ENCODE measurements at regions not wholly inside any gene's neighbourhood (a gene's known extent, or its start where the extent isn't known, plus 50 kb on each side); places are given as distances from the start of the nearest gene placed in this dataset.

- no peak overlapping the region for H2BK5ac ChIP-seq (ENCODE audit: low read length)
- H3K27ac ChIP-seq (ENCODE audit: low read depth, low read length), result no peak overlapping the region
- H3K79me1 ChIP-seq (ENCODE audit: low read length), result no peaks in the 10 kb centered on the region
- no peaks in the 10 kb centered on the region for H3K4me1 ChIP-seq (ENCODE audit: control insufficient read depth, low read depth, low read length)
- no peak for DNase-seq
- no peak overlapping the region for H3K4me3 ChIP-seq (ENCODE audit: low read length)
- no peak overlapping the region for H4K5ac ChIP-seq (ENCODE audit: low read length)
- H3K4ac ChIP-seq (ENCODE audit: low read depth, low read length), result no peak overlapping the region
- no peak overlapping the region for H2BK120ac ChIP-seq (ENCODE audit: low read depth, low read length)
- no CpG with 5 or more reads among the region's 3 CpGs for WGBS (ENCODE audit: extremely low coverage, insufficient coverage, low lambda C conversion rate)
- H3K9ac ChIP-seq (ENCODE audit: low read length), result no peak overlapping the region
- H3K56ac ChIP-seq (ENCODE audit: low read length), result no peak overlapping the region
- no peaks in the 10 kb centered on the region for H3K79me2 ChIP-seq (ENCODE audit: control insufficient read depth, insufficient read depth, low read length)
- H3K27me3 ChIP-seq (ENCODE audit: insufficient read depth, low read length, poor library complexity), result no peaks in the 10 kb centered on the region
- H3K23ac ChIP-seq (ENCODE audit: low read length), result no peak overlapping the region
- no peaks in the 10 kb centered on the region for H3K36me3 ChIP-seq (ENCODE audit: control insufficient read depth, insufficient read depth, low read length)
- no peak overlapping the region for H3K18ac ChIP-seq (ENCODE audit: low read length)
- no peak overlapping the region for H2AK5ac ChIP-seq (ENCODE audit: low read length)
- no peak overlapping the region for H2BK15ac ChIP-seq (replicated peaks; ENCODE audit: low read depth)
- no peak overlapping the region for H4K8ac ChIP-seq (ENCODE audit: low read depth, low read length)
- H3K4me2 ChIP-seq (ENCODE audit: low read length), result no peak overlapping the region
These were observed 74.0 kb downstream of the GATA3 start for GRCh38 chr10:8128511-8128910.

- H3K4me2 ChIP-seq (ENCODE audit: low read length), result no peak overlapping the region
- H4K5ac ChIP-seq (ENCODE audit: low read length), result no peak overlapping the region
- no peak overlapping the region for H2AK5ac ChIP-seq (ENCODE audit: low read length)
- no peak for DNase-seq
- H3K27me3 ChIP-seq (ENCODE audit: insufficient read depth, low read length, poor library complexity), result no peaks in the 10 kb centered on the region
- no peak overlapping the region for H3K27ac ChIP-seq (ENCODE audit: low read depth, low read length)
- no peak overlapping the region for H2BK15ac ChIP-seq (replicated peaks; ENCODE audit: low read depth)
- no peak overlapping the region for H3K23ac ChIP-seq (ENCODE audit: low read length)
- H4K8ac ChIP-seq (ENCODE audit: low read depth, low read length), result no peak overlapping the region
- no peaks in the 10 kb centered on the region for H3K4me1 ChIP-seq (ENCODE audit: control insufficient read depth, low read depth, low read length)
- H3K56ac ChIP-seq (ENCODE audit: low read length), result no peak overlapping the region
- no peak overlapping the region for H3K4me3 ChIP-seq (ENCODE audit: low read length)
- H3K79me1 ChIP-seq (ENCODE audit: low read length), result no peaks in the 10 kb centered on the region
- no peak overlapping the region for H3K4ac ChIP-seq (ENCODE audit: low read depth, low read length)
- H2BK120ac ChIP-seq (ENCODE audit: low read depth, low read length), result no peak overlapping the region
- no peak overlapping the region for H3K9ac ChIP-seq (ENCODE audit: low read length)
- H3K36me3 ChIP-seq (ENCODE audit: control insufficient read depth, insufficient read depth, low read length), result no peaks in the 10 kb centered on the region
- no peak overlapping the region for H2BK5ac ChIP-seq (ENCODE audit: low read length)
- H3K79me2 ChIP-seq (ENCODE audit: control insufficient read depth, insufficient read depth, low read length), result no peaks in the 10 kb centered on the region
- no CpG with 5 or more reads among the region's 2 CpGs for WGBS (ENCODE audit: extremely low coverage, insufficient coverage, low lambda C conversion rate)
- H3K18ac ChIP-seq (ENCODE audit: low read length), result no peak overlapping the region
These were observed 75.0 kb downstream of the GATA3 start for GRCh38 chr10:8129438-8129837.

- Histone ChIP-seq H2BK5ac (ENCODE audit: low read length) (no peak overlapping the region), H3K27ac (ENCODE audit: low read depth, low read length) (no peak overlapping the region), H4K8ac (ENCODE audit: low read depth, low read length) (no peak overlapping the region), H4K5ac (ENCODE audit: low read length) (no peak overlapping the region), H3K56ac (ENCODE audit: low read length) (no peak overlapping the region), H2AK5ac (ENCODE audit: low read length) (no peak overlapping the region), H2BK120ac (ENCODE audit: low read depth, low read length) (no peak overlapping the region), H3K79me2 (ENCODE audit: control insufficient read depth, insufficient read depth, low read length) (no peaks in the 10 kb centered on the region), H3K4me3 (ENCODE audit: low read length) (no peak overlapping the region), H3K18ac (ENCODE audit: low read length) (no peak overlapping the region), H3K23ac (ENCODE audit: low read length) (no peak overlapping the region), H3K4ac (ENCODE audit: low read depth, low read length) (no peak overlapping the region), H3K36me3 (ENCODE audit: control insufficient read depth, insufficient read depth, low read length) (no peaks in the 10 kb centered on the region), H2BK15ac (replicated peaks; ENCODE audit: low read depth) (no peak overlapping the region), H3K79me1 (ENCODE audit: low read length) (no peaks in the 10 kb centered on the region), H3K27me3 (ENCODE audit: insufficient read depth, low read length, poor library complexity) (no peaks in the 10 kb centered on the region), H3K9ac (ENCODE audit: low read length) (no peak overlapping the region), H3K4me2 (ENCODE audit: low read length) (no peak overlapping the region), H3K4me1 (ENCODE audit: control insufficient read depth, low read depth, low read length) (no peaks in the 10 kb centered on the region)
- no peak for DNase-seq
- no CpG with 5 or more reads among the region's 8 CpGs for WGBS (ENCODE audit: extremely low coverage, insufficient coverage, low lambda C conversion rate)
These were observed 76.8 kb downstream of the GATA3 start for GRCh38 chr10:8130973-8131911.

- Histone ChIP-seq H4K8ac (ENCODE audit: low read depth, low read length) (no peak overlapping the region), H3K4me2 (ENCODE audit: low read length) (no peak overlapping the region), H3K56ac (ENCODE audit: low read length) (no peak overlapping the region), H4K5ac (ENCODE audit: low read length) (no peak overlapping the region), H2AK5ac (ENCODE audit: low read length) (no peak overlapping the region), H3K36me3 (ENCODE audit: control insufficient read depth, insufficient read depth, low read length) (no peaks in the 10 kb centered on the region), H3K79me2 (ENCODE audit: control insufficient read depth, insufficient read depth, low read length) (no peaks in the 10 kb centered on the region), H2BK5ac (ENCODE audit: low read length) (no peak overlapping the region), H3K79me1 (ENCODE audit: low read length) (no peaks in the 10 kb centered on the region), H3K9ac (ENCODE audit: low read length) (no peak overlapping the region), H3K27ac (ENCODE audit: low read depth, low read length) (no peak overlapping the region), H3K4ac (ENCODE audit: low read depth, low read length) (no peak overlapping the region), H2BK15ac (replicated peaks; ENCODE audit: low read depth) (no peak overlapping the region), H3K18ac (ENCODE audit: low read length) (no peak overlapping the region), H3K23ac (ENCODE audit: low read length) (no peak overlapping the region), H3K4me3 (ENCODE audit: low read length) (no peak overlapping the region), H2BK120ac (ENCODE audit: low read depth, low read length) (no peak overlapping the region), H3K4me1 (ENCODE audit: control insufficient read depth, low read depth, low read length) (no peaks in the 10 kb centered on the region), H3K27me3 (ENCODE audit: insufficient read depth, low read length, poor library complexity) (no peaks in the 10 kb centered on the region)
- DNase-seq, result no peak
- WGBS (ENCODE audit: extremely low coverage, insufficient coverage, low lambda C conversion rate), result 100% methylated on average over 1 of the region's 8 CpGs
These were observed 78.7 kb downstream of the GATA3 start for GRCh38 chr10:8133146-8133545.

GRCh38 chr10:8136736-8137135 is 82.2 kb downstream of the GATA3 start:
- H3K27me3 ChIP-seq (ENCODE audit: insufficient read depth, low read length, poor library complexity), result no peaks in the 10 kb centered on the region
- no peak overlapping the region for H3K18ac ChIP-seq (ENCODE audit: low read length)
- no peak overlapping the region for H4K8ac ChIP-seq (ENCODE audit: low read depth, low read length)
- H2BK120ac ChIP-seq (ENCODE audit: low read depth, low read length), result no peak overlapping the region
- no peak for DNase-seq
- H3K79me1 ChIP-seq (ENCODE audit: low read length), result no peaks in the 10 kb centered on the region
- no peak overlapping the region for H2AK5ac ChIP-seq (ENCODE audit: low read length)
- H3K27ac ChIP-seq (ENCODE audit: low read depth, low read length), result no peak overlapping the region
- no peak overlapping the region for H3K4me2 ChIP-seq (ENCODE audit: low read length)
- H3K23ac ChIP-seq (ENCODE audit: low read length), result no peak overlapping the region
- H3K56ac ChIP-seq (ENCODE audit: low read length), result no peak overlapping the region
- no CpG with 5 or more reads among the region's 2 CpGs for WGBS (ENCODE audit: extremely low coverage, insufficient coverage, low lambda C conversion rate)
- H2BK5ac ChIP-seq (ENCODE audit: low read length), result no peak overlapping the region
- no peaks in the 10 kb centered on the region for H3K4me1 ChIP-seq (ENCODE audit: control insufficient read depth, low read depth, low read length)
- no peak overlapping the region for H4K5ac ChIP-seq (ENCODE audit: low read length)
- H3K36me3 ChIP-seq (ENCODE audit: control insufficient read depth, insufficient read depth, low read length), result no peaks in the 10 kb centered on the region
- no peak overlapping the region for H3K9ac ChIP-seq (ENCODE audit: low read length)
- H2BK15ac ChIP-seq (replicated peaks; ENCODE audit: low read depth), result no peak overlapping the region
- no peak overlapping the region for H3K4ac ChIP-seq (ENCODE audit: low read depth, low read length)
- no peaks in the 10 kb centered on the region for H3K79me2 ChIP-seq (ENCODE audit: control insufficient read depth, insufficient read depth, low read length)
- no peak overlapping the region for H3K4me3 ChIP-seq (ENCODE audit: low read length)

GRCh38 chr10:8137272-8137681 is 82.8 kb downstream of the GATA3 start:
- Histone ChIP-seq H2AK5ac (ENCODE audit: low read length) (no peak overlapping the region), H3K9ac (ENCODE audit: low read length) (no peak overlapping the region), H3K79me1 (ENCODE audit: low read length) (no peaks in the 10 kb centered on the region), H3K27me3 (ENCODE audit: insufficient read depth, low read length, poor library complexity) (no peaks in the 10 kb centered on the region), H3K4me3 (ENCODE audit: low read length) (no peak overlapping the region), H3K18ac (ENCODE audit: low read length) (no peak overlapping the region), H3K4me2 (ENCODE audit: low read length) (no peak overlapping the region), H3K4ac (ENCODE audit: low read depth, low read length) (no peak overlapping the region), H3K56ac (ENCODE audit: low read length) (no peak overlapping the region), H3K36me3 (ENCODE audit: control insufficient read depth, insufficient read depth, low read length) (no peaks in the 10 kb centered on the region), H3K23ac (ENCODE audit: low read length) (no peak overlapping the region), H3K79me2 (ENCODE audit: control insufficient read depth, insufficient read depth, low read length) (no peaks in the 10 kb centered on the region), H4K5ac (ENCODE audit: low read length) (no peak overlapping the region), H3K4me1 (ENCODE audit: control insufficient read depth, low read depth, low read length) (no peaks in the 10 kb centered on the region), H2BK15ac (replicated peaks; ENCODE audit: low read depth) (no peak overlapping the region), H3K27ac (ENCODE audit: low read depth, low read length) (no peak overlapping the region), H2BK120ac (ENCODE audit: low read depth, low read length) (no peak overlapping the region), H2BK5ac (ENCODE audit: low read length) (no peak overlapping the region), H4K8ac (ENCODE audit: low read depth, low read length) (no peak overlapping the region)
- no peak for DNase-seq
- no CpG with 5 or more reads among the region's 6 CpGs for WGBS (ENCODE audit: extremely low coverage, insufficient coverage, low lambda C conversion rate)

All from mesendoderm (in vitro differentiated cells).